A673 (cell line): ENCODE measurements at regions not wholly inside any gene's neighbourhood (a gene's known extent, or its start where the extent isn't known, plus 50 kb on each side); places are given as distances from the start of the nearest gene placed in this dataset.

Experiments used
- BruUV-seq: library from RNA; stranded (reverse); fragments of 400-500 nt; replicated peaks from 2 replicates; lab custom pipeline; 2021; lab: Mats Ljungman, UMichigan
- CTCF ChIA-PET: fragments of 300-600 bp; sonication (Branson Sonifier 250); formaldehyde crosslinking; loops from one replicate; lab custom pipeline; 2022; ENCODE audit warnings: antibody characterized with exemption; lab: Charles Lee
- POLR2A ChIA-PET: fragments of 300-600 bp; sonication (Branson Sonifier 250); formaldehyde crosslinking; loops from one replicate; lab custom pipeline; 2022; ENCODE audit warnings: antibody characterized with exemption; ENCODE audit not compliant: low non-redundant PET; lab: Charles Lee
- DNase-seq: peaks from one replicate; pipeline ENCODE4 v3.0.0-alpha.2; 2015; ENCODE audit warnings: low spot score
- H3K27ac ChIP-seq: fragments of 200-600 bp; sonication (generic); 2 replicates; pipeline ENCODE4 v1.5.1; 2016; ENCODE audit warnings: mixed run types, low read depth, mild to moderate bottlenecking, mixed read lengths, antibody characterized with exemption, low read length; ENCODE audit not compliant: poor library complexity, severe bottlenecking
- H3K27me3 ChIP-seq: fragments of 200-600 bp; sonication (generic); replicated peaks from 2 replicates; pipeline ENCODE4 v1.6.1; 2017; ENCODE audit warnings: mixed run types, low read depth, mild to moderate bottlenecking, mixed read lengths, antibody characterized with exemption, low read length; ENCODE audit not compliant: insufficient read depth, poor library complexity
- H3K36me3 ChIP-seq: fragments of 200-600 bp; sonication (generic); 2 replicates; pipeline ENCODE4 v1.6.1; 2016; ENCODE audit warnings: mixed run types, mild to moderate bottlenecking, mixed read lengths, antibody characterized with exemption, low read length; ENCODE audit not compliant: insufficient read depth, poor library complexity, severe bottlenecking
- H3K4me1 ChIP-seq: fragments of 200-600 bp; sonication (generic); 2 replicates; pipeline ENCODE4 v1.6.1; 2017; ENCODE audit warnings: mixed run types, mild to moderate bottlenecking, mixed read lengths, antibody characterized with exemption, low read length; ENCODE audit not compliant: insufficient read depth, poor library complexity, severe bottlenecking
- H3K4me3 ChIP-seq: fragments of 200-600 bp; sonication (generic); 2 replicates; pipeline ENCODE4 v1.5.1; 2016; ENCODE audit warnings: low read depth, mixed run types, mild to moderate bottlenecking, mixed read lengths, low read length; ENCODE audit not compliant: poor library complexity, severe bottlenecking
- H3K9me3 ChIP-seq: fragments of 200-600 bp; sonication (generic); 2 replicates; pipeline ENCODE4 v1.6.1; 2016; ENCODE audit warnings: mixed run types, low read depth, mild to moderate bottlenecking, mixed read lengths, antibody characterized with exemption, low read length; ENCODE audit not compliant: poor library complexity, severe bottlenecking
- EZH2 ChIP-seq: fragments of 200-600 bp; sonication (generic); IDR thresholded peaks from 2 replicates; pipeline ENCODE4 v1.6.1; 2017; ENCODE audit warnings: borderline replicate concordance, low read depth, mild to moderate bottlenecking, mixed read lengths, antibody characterized with exemption, low read length; ENCODE audit not compliant: poor library complexity, severe bottlenecking
- intact Hi-C: fragments of 100-400 bp; cut with micrococcal nuclease; formaldehyde crosslinking; loops from one replicate; pipeline ENCODE4 v1.10.0; 2022; ENCODE audit not compliant: unreplicated experiment
- TF ChIP-seq, protein P1 (sequence below): fragments of 300-800, 200-600 bp; sonication (generic); conservative IDR thresholded peaks from 2 replicates; pipeline ENCODE4 v1.5.1; 2017; ENCODE audit warnings: low read depth, mild to moderate bottlenecking, antibody characterized with exemption, low read length, moderate library complexity, mixed read lengths

DNA sequence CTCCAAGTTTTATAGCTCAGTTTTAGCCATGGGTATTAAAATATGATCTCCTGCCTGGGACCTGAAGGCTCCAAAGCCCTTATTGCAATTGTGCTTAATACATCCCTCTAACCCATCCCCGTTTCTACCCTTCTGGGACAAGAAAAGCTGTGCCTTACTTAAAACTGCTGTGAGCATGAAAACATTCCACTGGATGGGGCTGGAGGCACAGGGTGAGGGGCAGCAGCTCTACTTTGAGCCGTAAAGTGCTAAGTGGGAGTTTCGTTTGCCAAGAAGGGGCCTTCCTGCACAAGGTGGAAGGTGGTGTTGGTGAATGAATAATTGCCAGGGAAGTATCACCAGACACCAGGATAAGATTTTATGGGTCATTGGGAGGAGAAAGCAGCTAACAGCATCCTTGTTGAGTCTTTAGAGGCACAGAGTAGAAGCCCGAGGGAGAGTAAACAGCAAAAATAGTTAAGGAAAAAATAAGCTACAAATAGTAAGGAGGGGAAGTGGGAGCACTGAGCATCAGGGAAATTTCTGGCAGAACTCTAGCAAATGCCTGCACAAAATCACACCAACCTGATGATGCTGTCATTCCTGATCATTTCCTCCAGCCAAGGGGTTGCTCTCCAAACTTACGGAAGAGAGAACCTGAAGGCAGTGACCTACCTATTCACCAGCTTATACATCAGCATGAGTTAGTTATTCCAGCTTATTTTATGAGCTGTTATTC is 218.4 kb downstream of the MREG start:
- intact Hi-C loops = loop anchor here (1.0 kb wide), 1 partner anchor 125 kb away; no protein-coding TSS in a partner anchor

DNA sequence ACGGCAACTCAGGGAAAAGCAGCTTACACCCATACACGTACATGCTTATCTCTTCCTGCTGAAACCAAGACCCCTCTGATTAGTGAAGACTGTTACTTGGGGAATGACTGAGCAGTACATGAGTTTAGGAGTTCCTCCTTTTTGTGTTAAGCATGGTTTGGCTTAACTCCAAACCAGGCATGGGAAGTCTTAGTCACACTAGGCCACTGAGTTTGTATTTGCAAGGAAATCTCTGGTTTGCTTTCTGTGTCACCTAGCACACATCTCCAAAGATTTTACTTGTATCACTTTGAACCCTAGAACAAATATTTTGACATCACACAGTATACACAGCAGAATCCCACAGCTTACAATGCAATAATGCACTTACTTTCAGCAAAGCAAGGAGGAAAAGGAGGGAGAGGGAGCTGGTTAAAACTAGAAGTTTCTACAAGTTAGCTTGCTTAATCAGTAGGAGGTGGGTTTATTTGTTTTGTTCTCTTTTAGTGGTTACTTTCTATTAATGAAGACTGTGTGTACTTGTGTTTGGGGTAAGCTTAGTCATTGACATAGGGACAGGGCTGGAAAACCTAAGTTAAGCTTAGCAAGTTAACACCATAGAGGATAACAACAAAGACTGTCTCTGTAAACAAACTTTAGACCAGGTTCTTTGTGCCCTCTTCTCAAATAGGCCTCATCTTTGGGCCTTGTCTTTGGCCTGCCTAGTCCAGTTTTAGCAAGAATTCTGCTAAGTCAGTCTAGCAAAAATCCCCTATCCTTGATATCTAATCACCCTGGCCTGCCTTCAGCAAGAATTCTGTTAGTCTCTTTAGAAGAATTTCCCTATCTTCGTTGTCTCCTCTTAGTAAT is 219.4 kb downstream of the MREG start:
- TF ChIP-seq EZH2 = no peak
- TF ChIP-seq, protein P1, sequence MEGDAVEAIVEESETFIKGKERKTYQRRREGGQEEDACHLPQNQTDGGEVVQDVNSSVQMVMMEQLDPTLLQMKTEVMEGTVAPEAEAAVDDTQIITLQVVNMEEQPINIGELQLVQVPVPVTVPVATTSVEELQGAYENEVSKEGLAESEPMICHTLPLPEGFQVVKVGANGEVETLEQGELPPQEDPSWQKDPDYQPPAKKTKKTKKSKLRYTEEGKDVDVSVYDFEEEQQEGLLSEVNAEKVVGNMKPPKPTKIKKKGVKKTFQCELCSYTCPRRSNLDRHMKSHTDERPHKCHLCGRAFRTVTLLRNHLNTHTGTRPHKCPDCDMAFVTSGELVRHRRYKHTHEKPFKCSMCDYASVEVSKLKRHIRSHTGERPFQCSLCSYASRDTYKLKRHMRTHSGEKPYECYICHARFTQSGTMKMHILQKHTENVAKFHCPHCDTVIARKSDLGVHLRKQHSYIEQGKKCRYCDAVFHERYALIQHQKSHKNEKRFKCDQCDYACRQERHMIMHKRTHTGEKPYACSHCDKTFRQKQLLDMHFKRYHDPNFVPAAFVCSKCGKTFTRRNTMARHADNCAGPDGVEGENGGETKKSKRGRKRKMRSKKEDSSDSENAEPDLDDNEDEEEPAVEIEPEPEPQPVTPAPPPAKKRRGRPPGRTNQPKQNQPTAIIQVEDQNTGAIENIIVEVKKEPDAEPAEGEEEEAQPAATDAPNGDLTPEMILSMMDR = no peak
- POLR2A ChIA-PET = no interaction called here
- DNase-seq = peak; percentile 83

More for the DNA sequence above, 218.4 kb downstream of the MREG start:
- BruUV-seq = no TSS peak
- Histone ChIP-seq H3K27ac (peak overlapping the region; percentile 72), H3K27me3 (no peaks in the 10 kb centered on the region), H3K9me3 (no peaks in the 10 kb centered on the region), H3K4me3 (no peak overlapping the region), H3K4me1 (peaks cover 54% of the 10 kb centered on the region), H3K36me3 (no peaks in the 10 kb centered on the region)
- peak; percentile 72 for DNase-seq
- POLR2A ChIA-PET = no interaction called here
- TF ChIP-seq EZH2 = no peak
- TF ChIP-seq, protein P1 = peak; percentile 50
- CTCF ChIA-PET = interaction anchor here (0.6 kb wide), 1 partner anchor 34 kb away, joined by 3 read pairs; no protein-coding TSS in a partner anchor

DNA sequence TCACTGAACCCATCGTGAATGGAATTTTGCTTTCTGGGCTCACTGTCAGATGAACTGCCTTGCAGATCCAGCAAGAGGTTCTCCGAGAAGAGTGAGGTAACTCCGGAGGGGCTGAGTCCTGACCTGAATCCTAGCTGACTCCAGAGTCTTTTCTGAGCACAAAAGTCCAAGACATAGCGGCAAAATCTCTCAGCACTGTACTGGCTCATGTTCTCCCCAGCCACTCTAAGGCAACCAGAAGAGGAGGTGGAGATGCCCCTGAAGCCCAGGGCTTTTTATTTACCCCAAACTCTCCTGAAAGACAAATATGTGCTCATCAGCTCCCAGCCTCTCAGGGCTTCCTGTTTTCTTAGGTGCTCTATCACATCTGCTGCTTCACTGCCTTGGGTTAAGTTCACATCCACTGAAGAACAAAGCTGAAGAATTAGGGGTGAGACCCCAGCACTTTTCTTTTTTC is 221.8 kb downstream of the MREG start:
- Histone ChIP-seq H3K27me3 (no peaks in the 10 kb centered on the region), H3K9me3 (no peaks in the 10 kb centered on the region), H3K4me1 (peaks cover 57% of the 10 kb centered on the region), H3K27ac (peak overlapping the region; percentile 43), H3K4me3 (no peak overlapping the region), H3K36me3 (no peaks in the 10 kb centered on the region)
- CTCF ChIA-PET = no interaction called here
- BruUV-seq = no TSS peak
- intact Hi-C loops = no loop called here
- no peak for DNase-seq
- TF ChIP-seq, protein P1 = no peak
- TF ChIP-seq EZH2 = no peak
- POLR2A ChIA-PET = no interaction called here

More for the DNA sequence above, 219.4 kb downstream of the MREG start:
- CTCF ChIA-PET = no interaction called here
- Histone ChIP-seq H3K9me3 (no peaks in the 10 kb centered on the region), H3K27me3 (no peaks in the 10 kb centered on the region), H3K4me1 (peaks cover 54% of the 10 kb centered on the region), H3K36me3 (no peaks in the 10 kb centered on the region), H3K27ac (peak overlapping the region; percentile 72), H3K4me3 (no peak overlapping the region)
- intact Hi-C loops = no loop called here
- BruUV-seq = no TSS peak
